ENCODE measurements at regions not wholly inside any gene's neighbourhood (a gene's known extent, or its start where the extent isn't known, plus 50 kb on each side); places are given as distances from the start of the nearest gene placed in this dataset.

DNA sequence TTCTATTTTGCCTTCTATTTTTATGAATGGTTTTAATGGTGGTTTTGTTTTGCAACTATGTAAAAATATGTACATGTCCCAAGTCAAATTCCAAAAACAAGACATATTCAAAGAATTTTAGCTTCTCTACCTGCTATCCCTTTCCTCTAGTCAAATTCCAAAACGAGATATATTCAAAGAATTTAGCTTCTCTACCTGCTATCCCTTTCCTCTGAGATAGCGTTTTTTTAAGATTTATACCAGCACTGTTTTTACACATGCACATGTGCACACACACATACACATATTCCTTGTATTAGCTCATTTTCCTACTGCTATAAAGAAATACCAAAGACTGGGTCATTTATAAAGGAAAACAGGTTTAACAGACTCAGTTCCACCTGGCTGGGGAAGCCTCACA lies 199.1 kb upstream of the ARL4C start:
- TF ChIP-seq, protein P1, sequence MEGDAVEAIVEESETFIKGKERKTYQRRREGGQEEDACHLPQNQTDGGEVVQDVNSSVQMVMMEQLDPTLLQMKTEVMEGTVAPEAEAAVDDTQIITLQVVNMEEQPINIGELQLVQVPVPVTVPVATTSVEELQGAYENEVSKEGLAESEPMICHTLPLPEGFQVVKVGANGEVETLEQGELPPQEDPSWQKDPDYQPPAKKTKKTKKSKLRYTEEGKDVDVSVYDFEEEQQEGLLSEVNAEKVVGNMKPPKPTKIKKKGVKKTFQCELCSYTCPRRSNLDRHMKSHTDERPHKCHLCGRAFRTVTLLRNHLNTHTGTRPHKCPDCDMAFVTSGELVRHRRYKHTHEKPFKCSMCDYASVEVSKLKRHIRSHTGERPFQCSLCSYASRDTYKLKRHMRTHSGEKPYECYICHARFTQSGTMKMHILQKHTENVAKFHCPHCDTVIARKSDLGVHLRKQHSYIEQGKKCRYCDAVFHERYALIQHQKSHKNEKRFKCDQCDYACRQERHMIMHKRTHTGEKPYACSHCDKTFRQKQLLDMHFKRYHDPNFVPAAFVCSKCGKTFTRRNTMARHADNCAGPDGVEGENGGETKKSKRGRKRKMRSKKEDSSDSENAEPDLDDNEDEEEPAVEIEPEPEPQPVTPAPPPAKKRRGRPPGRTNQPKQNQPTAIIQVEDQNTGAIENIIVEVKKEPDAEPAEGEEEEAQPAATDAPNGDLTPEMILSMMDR (optimal IDR thresholded peaks at IDR 0.05 in 1 of 3, IDR thresholded peaks at IDR 0.05 in 1 of 3, conservative IDR thresholded peaks at IDR 0.05 in 1 of 3; ENCODE audit: extremely low read depth in 1 of 3, insufficient read depth in 2 of 3, low read length in 3 of 3) = no peak
- TF ChIP-seq EZH2 (IDR thresholded peaks at IDR 0.05; ENCODE audit: low read length) = no peak

Data from keratinocyte (primary cell).